HEK293T (cell line): ENCODE measurements at regions not wholly inside any gene's neighbourhood (a gene's known extent, or its start where the extent isn't known, plus 50 kb on each side); places are given as distances from the start of the nearest gene placed in this dataset.

Experiments used
- ARNT ChIP-seq: fragments of 450-650 bp; IDR thresholded peaks from 2 replicates; pipeline ENCODE4 v1.6.1; 2017; ENCODE audit warnings: mild to moderate bottlenecking
- BHLHE40 ChIP-seq: fragments of 450-650 bp; IDR thresholded peaks from 2 replicates; pipeline ENCODE4 v1.6.1; 2016; ENCODE audit warnings: mild to moderate bottlenecking, moderate library complexity, borderline replicate concordance
- CTBP1 ChIP-seq: fragments of 450-650 bp; IDR thresholded peaks from 2 replicates; pipeline ENCODE4 v1.6.1; 2016; ENCODE audit warnings: borderline replicate concordance
- ELF4 ChIP-seq: fragments of 450-650 bp; IDR thresholded peaks from 2 replicates; pipeline ENCODE4 v1.6.1; 2017; ENCODE audit warnings: antibody characterized with exemption
- FOXA1 ChIP-seq: fragments of 450-650 bp; IDR thresholded peaks from 2 replicates; pipeline ENCODE4 v1.6.1; 2016; ENCODE audit warnings: mild to moderate bottlenecking
- FOXK2 ChIP-seq: fragments of 450-650 bp; IDR thresholded peaks from 2 replicates; pipeline ENCODE4 v1.6.1; 2016; ENCODE audit warnings: mild to moderate bottlenecking
- FOXM1 ChIP-seq: fragments of 450-650 bp; IDR thresholded peaks from 2 replicates; pipeline ENCODE4 v1.6.1; 2017; ENCODE audit warnings: mild to moderate bottlenecking, borderline replicate concordance
- HDGF ChIP-seq: fragments of 450-650 bp; IDR thresholded peaks from 2 replicates; pipeline ENCODE4 v1.6.1; 2017; ENCODE audit warnings: antibody characterized with exemption, borderline replicate concordance
- LEF1 ChIP-seq: fragments of 450-650 bp; IDR thresholded peaks from 2 replicates; pipeline ENCODE4 v1.6.1; 2017; ENCODE audit warnings: mild to moderate bottlenecking, borderline replicate concordance
- NFRKB ChIP-seq: fragments of 450-650 bp; IDR thresholded peaks from 2 replicates; pipeline ENCODE4 v1.6.1; 2016; ENCODE audit warnings: mild to moderate bottlenecking, moderate library complexity
- SP1 ChIP-seq: fragments of 450-650 bp; IDR thresholded peaks from 2 replicates; pipeline ENCODE4 v1.6.1; 2017
- SUZ12 ChIP-seq: fragments of 450-650 bp; IDR thresholded peaks from 2 replicates; pipeline ENCODE4 v1.6.1; 2016; ENCODE audit warnings: mild to moderate bottlenecking
- TARDBP ChIP-seq: fragments of 450-650 bp; IDR thresholded peaks from 2 replicates; pipeline ENCODE4 v1.6.1; 2016
- ZNF384 ChIP-seq: fragments of 450-650 bp; IDR thresholded peaks from 2 replicates; pipeline ENCODE4 v1.6.1; 2016

DNA sequence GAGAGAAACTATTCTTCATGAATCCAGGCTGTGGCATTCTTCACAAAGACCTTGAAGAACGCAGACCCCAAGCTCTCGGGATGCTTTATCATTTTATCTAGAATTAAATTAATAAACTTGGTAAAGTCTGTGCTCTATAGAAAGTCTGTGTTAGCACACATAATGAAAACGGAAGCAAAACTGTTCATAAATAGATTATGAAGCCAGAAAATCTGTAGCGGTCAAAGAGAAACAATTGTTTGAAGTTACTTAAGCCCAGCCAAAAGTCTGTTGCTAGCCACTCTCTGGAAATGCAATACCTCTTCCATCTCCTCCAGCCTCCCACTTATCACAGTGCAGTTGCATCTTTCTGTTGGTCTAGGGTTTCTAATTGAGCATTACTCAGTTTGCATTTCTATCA is 375.9 kb downstream of the KIF4B start:
- TF ChIP-seq CTBP1 (no peak), SP1 (no peak), SUZ12 (no peak), FOXM1 (no peak), HDGF (no peak), ARNT (no peak), BHLHE40 (no peak), FOXA1 (no peak), FOXK2 (no peak), ZNF384 (no peak), LEF1 (no peak), TARDBP (no peak), ELF4 (no peak), NFRKB (no peak)
